NT2/D1 (cell line): ENCODE measurements at regions not wholly inside any gene's neighbourhood (a gene's known extent, or its start where the extent isn't known, plus 50 kb on each side); places are given as distances from the start of the nearest gene placed in this dataset.

Source experiments
- DNase-seq: peaks from one replicate; pipeline ENCODE4 v3.0.0-alpha.2; 2011; ENCODE audit warnings: low read depth, low spot score
- H3K27me3 ChIP-seq: 2 replicates; pipeline ENCODE4 v1.6.0; 2011; ENCODE audit warnings: mild to moderate bottlenecking; ENCODE audit not compliant: insufficient read length, insufficient read depth
- H3K36me3 ChIP-seq: 2 replicates; pipeline ENCODE4 v1.6.1; 2011; ENCODE audit warnings: mild to moderate bottlenecking, low read length, mixed read lengths; ENCODE audit not compliant: insufficient read depth, insufficient read length
- H3K4me1 ChIP-seq: 2 replicates; pipeline ENCODE4 v1.5.1; 2011; ENCODE audit not compliant: insufficient read depth, insufficient read length
- H3K4me3 ChIP-seq: 2 replicates; pipeline ENCODE4 v1.5.1; 2011; ENCODE audit warnings: low read depth; ENCODE audit not compliant: insufficient read length
- H3K9ac ChIP-seq: 2 replicates; pipeline ENCODE4 v1.6.0; 2011; ENCODE audit warnings: low read depth; ENCODE audit not compliant: insufficient read length
- H3K9me3 ChIP-seq: 2 replicates; pipeline ENCODE4 v1.5.1; 2011; ENCODE audit warnings: mild to moderate bottlenecking, low read length; ENCODE audit not compliant: insufficient read depth
- SUZ12 ChIP-seq: IDR thresholded peaks from 2 replicates; pipeline ENCODE4 v1.6.1; 2011; ENCODE audit not compliant: insufficient read length, insufficient read depth; ENCODE audit errors: extremely low read depth
- YY1 ChIP-seq: IDR thresholded peaks from 2 replicates; pipeline ENCODE4 v1.6.1; 2011; ENCODE audit not compliant: insufficient read length, insufficient read depth
- ZNF274 ChIP-seq: IDR thresholded peaks from 2 replicates; pipeline ENCODE4 v1.6.1; 2011; ENCODE audit warnings: mild to moderate bottlenecking, low read depth, low read length

DNA sequence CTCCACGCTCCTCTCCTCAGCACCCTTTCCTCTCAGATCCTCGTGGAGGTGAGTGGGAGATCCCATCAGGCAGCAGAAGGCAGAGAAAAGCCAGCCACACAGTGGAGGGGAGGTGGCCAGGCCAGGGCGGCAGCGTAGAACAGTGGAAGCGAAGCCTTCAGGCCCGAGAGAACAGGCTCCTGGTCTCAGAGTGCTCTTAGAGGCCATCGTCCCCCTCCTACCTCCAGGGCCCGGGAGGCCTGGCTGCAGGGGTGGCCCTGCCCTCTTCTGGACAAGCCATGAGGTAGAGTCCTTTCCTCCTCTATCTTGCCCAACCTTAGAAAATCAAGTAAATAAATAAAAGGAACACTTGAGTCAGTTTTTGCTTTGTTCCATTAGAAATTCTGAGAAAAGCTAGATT is 202.0 kb downstream of the KATNAL1 start:
- no peaks in the 10 kb centered on the region for H3K27me3 ChIP-seq
- H3K9ac ChIP-seq = no peak overlapping the region
- H3K9me3 ChIP-seq = no peaks in the 10 kb centered on the region
- no peaks in the 10 kb centered on the region for H3K36me3 ChIP-seq
- H3K4me1 ChIP-seq = no peaks in the 10 kb centered on the region
- no peak for DNase-seq
- TF ChIP-seq SUZ12 (no peak), YY1 (no peak), ZNF274 (no peak)
- no peak overlapping the region for H3K4me3 ChIP-seq

DNA sequence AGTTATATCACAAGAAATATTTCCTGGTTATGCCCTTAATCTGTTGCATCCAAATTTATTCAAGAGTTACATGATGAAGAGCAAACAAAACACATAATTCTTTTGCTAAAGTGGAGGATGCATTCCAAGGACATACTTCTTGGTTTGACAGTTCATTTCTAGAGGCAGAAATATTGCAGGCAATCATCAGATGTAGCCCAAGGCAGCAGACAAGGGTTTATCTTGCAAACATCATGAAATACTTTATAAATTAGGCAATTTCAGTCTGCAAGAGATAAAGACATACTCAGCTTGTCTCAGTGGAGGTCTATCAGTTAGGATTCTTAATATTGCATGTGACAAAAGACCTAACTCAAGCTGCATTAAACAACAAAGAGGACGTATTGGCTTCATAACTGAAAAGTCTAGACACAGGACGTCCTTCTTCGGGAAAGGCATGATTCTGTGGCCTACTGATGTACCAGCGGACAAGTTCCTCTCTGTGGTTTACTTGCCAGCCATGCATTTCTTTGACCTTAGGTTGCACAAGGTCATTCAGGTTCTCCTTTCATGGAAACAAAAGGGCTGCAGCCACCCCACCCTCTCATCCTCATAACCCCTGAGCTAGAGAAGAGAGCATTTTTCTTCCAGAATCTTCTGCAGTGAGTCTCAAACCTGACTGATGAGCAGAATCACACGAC is 204.1 kb downstream of the KATNAL1 start:
- Histone ChIP-seq H3K27me3 (no peaks in the 10 kb centered on the region), H3K9ac (no peak overlapping the region), H3K9me3 (no peaks in the 10 kb centered on the region), H3K4me1 (no peaks in the 10 kb centered on the region), H3K36me3 (no peaks in the 10 kb centered on the region), H3K4me3 (no peak overlapping the region)
- no peak for DNase-seq
- TF ChIP-seq YY1 (no peak), SUZ12 (no peak), ZNF274 (no peak)

DNA sequence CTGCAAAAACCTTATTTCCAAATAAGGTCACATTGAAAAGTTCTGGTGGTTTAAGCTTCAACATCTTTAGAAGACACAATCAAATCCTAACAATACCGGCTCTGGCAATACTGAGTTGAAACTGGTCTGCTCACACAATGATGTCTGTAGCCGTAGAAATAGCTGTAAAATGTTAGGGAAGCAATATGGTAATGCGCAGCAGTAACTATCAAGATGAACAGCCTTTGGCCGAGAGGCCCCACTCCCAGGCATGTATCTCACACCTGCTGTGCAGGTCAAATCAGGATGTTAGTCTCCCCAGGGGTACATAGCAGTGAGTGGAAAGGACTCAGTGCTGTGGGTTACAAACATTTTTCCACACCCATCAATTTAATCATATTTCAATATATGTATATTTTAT is 207.1 kb downstream of the KATNAL1 start:
- H3K9me3 ChIP-seq = no peaks in the 10 kb centered on the region
- no peak for TF ChIP-seq YY1
- no peak for TF ChIP-seq ZNF274
- no peak for DNase-seq
- H3K36me3 ChIP-seq = no peaks in the 10 kb centered on the region
- no peak overlapping the region for H3K4me3 ChIP-seq
- no peaks in the 10 kb centered on the region for H3K4me1 ChIP-seq
- no peak overlapping the region for H3K9ac ChIP-seq
- H3K27me3 ChIP-seq = no peaks in the 10 kb centered on the region

DNA sequence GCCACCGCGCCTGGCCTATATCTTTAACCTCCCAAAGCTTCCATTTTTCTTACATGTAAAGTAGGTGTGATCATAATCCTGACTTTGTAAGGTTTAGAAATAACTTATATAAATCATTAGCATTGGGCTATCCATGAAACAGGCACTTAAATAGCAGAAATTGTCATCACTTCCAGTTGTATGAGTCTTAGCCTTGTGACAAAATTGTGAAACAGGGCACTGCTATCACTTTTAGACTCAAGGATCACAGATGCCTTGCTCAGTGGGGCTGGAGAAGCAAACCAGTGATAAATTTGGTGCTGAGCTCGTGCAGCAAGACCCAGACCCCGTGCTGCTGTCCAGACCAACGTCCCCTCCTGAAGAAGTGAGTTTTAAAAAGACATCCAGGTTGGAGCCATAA is 209.7 kb downstream of the KATNAL1 start:
- H3K4me3 ChIP-seq = no peak overlapping the region
- H3K27me3 ChIP-seq = no peaks in the 10 kb centered on the region
- H3K4me1 ChIP-seq = no peaks in the 10 kb centered on the region
- H3K36me3 ChIP-seq = no peaks in the 10 kb centered on the region
- no peak for TF ChIP-seq YY1
- no peak for TF ChIP-seq ZNF274
- no peak for TF ChIP-seq SUZ12
- no peak for DNase-seq
- H3K9me3 ChIP-seq = no peaks in the 10 kb centered on the region
- H3K9ac ChIP-seq = no peak overlapping the region

DNA sequence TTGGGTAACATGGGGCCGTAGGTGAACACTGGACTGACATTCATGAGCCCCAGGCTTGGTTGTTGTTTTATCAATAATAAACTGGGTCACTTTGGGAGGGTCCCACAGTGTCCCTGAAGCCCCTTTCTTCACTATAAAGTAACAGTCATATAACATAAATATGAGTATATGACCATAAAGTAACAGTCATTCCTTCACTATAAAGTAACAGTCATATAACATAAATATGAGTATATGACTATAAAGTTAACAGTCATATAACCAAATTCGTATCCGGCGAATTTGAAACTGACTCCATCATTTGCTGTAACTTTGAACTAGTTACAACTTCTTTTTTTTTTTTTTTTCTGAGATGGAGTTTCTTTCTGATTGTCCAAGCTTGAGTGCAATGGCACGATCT is 210.3 kb downstream of the KATNAL1 start:
- no peaks in the 10 kb centered on the region for H3K27me3 ChIP-seq
- TF ChIP-seq SUZ12 (no peak), ZNF274 (no peak), YY1 (no peak)
- no peak overlapping the region for H3K4me3 ChIP-seq
- H3K9ac ChIP-seq = no peak overlapping the region
- no peaks in the 10 kb centered on the region for H3K4me1 ChIP-seq
- no peaks in the 10 kb centered on the region for H3K9me3 ChIP-seq
- H3K36me3 ChIP-seq = no peaks in the 10 kb centered on the region
- DNase-seq = no peak

DNA sequence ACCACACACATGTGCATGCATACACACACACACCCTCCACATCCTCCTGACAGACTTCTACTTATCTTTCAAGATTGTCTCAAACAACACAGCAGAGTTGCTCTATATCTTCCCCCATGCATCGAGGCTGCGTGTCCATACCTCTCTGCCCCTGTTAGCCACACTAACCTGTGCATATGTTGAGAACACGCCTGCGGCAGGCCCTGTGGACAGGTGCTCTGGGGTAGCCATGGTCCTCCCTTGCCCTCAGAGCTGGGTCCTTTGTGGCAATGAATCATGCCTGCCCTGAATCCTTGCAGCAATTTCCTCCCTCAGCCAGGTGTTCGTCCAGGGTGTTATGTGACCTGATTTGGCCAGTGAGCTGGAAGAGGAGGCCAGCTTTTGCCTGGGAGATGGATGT is 213.3 kb downstream of the KATNAL1 start:
- Histone ChIP-seq H3K36me3 (no peaks in the 10 kb centered on the region), H3K4me3 (no peak overlapping the region), H3K9ac (no peak overlapping the region), H3K9me3 (no peaks in the 10 kb centered on the region), H3K4me1 (no peaks in the 10 kb centered on the region), H3K27me3 (no peaks in the 10 kb centered on the region)
- no peak for DNase-seq
- TF ChIP-seq YY1 (no peak), SUZ12 (no peak), ZNF274 (no peak)

DNA sequence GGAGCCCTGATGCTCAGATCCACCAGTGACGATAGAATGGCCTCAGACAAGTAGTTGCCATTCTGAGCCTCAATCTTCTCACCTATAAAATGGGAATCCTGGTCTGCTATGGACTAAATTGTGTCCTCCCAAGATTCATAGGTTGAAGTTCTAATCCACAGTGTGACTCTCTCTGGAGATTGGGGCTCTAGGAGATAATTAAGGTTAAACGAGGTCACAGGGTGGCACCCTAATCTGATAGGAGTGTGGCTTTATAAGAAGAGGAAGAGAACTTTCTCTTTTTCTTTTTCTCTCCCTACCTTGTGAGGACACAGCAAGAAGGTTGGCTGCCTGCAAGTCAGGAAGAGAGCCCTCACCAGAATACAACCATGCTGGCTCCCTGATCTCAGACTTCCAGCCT is 214.1 kb downstream of the KATNAL1 start:
- no peak for DNase-seq
- Histone ChIP-seq H3K36me3 (no peaks in the 10 kb centered on the region), H3K4me1 (no peaks in the 10 kb centered on the region), H3K27me3 (no peaks in the 10 kb centered on the region), H3K4me3 (no peak overlapping the region), H3K9ac (no peak overlapping the region), H3K9me3 (no peaks in the 10 kb centered on the region)
- TF ChIP-seq ZNF274 (no peak), YY1 (no peak), SUZ12 (no peak)

DNA sequence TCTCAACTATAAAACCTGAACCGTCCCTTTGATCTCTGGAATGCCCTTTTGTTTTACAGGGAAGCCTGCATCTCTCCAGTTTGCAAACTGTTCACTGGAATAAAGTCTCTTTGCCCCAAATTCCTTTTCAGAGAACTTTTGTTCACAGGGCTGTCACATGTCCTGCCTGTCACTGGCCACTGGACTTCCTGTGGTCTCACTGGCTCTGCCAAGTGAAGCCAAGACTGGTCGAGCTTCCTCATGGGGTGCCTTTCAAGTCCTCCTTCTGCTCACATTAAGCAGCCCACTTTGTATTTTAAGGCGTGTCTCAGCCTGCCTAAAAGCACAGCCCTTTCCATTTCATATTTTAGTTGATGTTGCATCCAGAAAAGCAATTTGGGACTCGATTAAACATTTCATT is 215.7 kb downstream of the KATNAL1 start:
- H3K4me1 ChIP-seq = no peaks in the 10 kb centered on the region
- H3K4me3 ChIP-seq = no peak overlapping the region
- TF ChIP-seq YY1 = no peak
- TF ChIP-seq ZNF274 = no peak
- no peak for TF ChIP-seq SUZ12
- H3K9ac ChIP-seq = no peak overlapping the region
- DNase-seq = no peak
- H3K36me3 ChIP-seq = no peaks in the 10 kb centered on the region
- H3K9me3 ChIP-seq = no peaks in the 10 kb centered on the region; the same call in 1 of the 2 replicates
- H3K27me3 ChIP-seq = no peaks in the 10 kb centered on the region
